ENCODE measurements at regions not wholly inside any gene's neighbourhood (a gene's known extent, or its start where the extent isn't known, plus 50 kb on each side); places are given as distances from the start of the nearest gene placed in this dataset.

DNA sequence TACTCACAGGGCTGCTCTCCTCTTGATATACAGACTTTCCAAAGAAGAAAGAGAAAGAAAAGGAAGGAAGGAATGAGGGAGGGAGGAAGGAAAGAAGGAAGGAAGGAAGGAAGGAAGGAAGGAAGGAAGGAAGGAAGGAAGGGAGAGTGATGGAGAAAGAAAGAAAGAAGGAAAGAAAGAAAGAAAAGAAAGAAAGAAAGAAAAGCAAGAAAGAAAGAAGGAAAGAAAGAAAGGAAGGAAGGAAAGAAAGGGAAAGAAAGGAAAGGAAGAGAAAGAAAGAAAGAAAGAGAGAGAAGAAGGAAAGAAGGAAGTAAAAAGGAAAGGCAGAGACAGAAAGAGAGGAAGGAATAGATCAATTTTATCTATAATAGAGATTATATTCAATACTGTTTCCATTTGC is 1257.4 kb downstream of the EPHA7 start:
- Histone ChIP-seq H3K4me3 (ENCODE audit: low read length) (no peak overlapping the region), H3K4me1 (ENCODE audit: insufficient read depth, low read length) (no peaks in the 10 kb centered on the region), H3K27me3 (ENCODE audit: insufficient read depth, low read length) (no peaks in the 10 kb centered on the region), H3K9ac (ENCODE audit: low read depth, low read length) (no peak overlapping the region), H3K27ac (ENCODE audit: low read length) (no peak overlapping the region), H3K9me3 (ENCODE audit: insufficient read depth, low read depth, low read length) (no peaks in the 10 kb centered on the region), H3K36me3 (ENCODE audit: insufficient read depth, low read depth, low read length) (no peaks in the 10 kb centered on the region)

GRCh38 chr6:92160226-92160625 is 1259.1 kb downstream of the EPHA7 start:
- no peaks in the 10 kb centered on the region for H3K4me1 ChIP-seq (ENCODE audit: insufficient read depth, low read length)
- no peaks in the 10 kb centered on the region for H3K27me3 ChIP-seq (ENCODE audit: insufficient read depth, low read length)
- no peak overlapping the region for H3K27ac ChIP-seq (ENCODE audit: low read length)
- no peak overlapping the region for H3K4me3 ChIP-seq (ENCODE audit: low read length)
- no peak overlapping the region for H3K9ac ChIP-seq (ENCODE audit: low read depth, low read length)
- H3K9me3 ChIP-seq (ENCODE audit: insufficient read depth, low read depth, low read length): no peaks in the 10 kb centered on the region
- no peaks in the 10 kb centered on the region for H3K36me3 ChIP-seq (ENCODE audit: insufficient read depth, low read depth, low read length)

DNA sequence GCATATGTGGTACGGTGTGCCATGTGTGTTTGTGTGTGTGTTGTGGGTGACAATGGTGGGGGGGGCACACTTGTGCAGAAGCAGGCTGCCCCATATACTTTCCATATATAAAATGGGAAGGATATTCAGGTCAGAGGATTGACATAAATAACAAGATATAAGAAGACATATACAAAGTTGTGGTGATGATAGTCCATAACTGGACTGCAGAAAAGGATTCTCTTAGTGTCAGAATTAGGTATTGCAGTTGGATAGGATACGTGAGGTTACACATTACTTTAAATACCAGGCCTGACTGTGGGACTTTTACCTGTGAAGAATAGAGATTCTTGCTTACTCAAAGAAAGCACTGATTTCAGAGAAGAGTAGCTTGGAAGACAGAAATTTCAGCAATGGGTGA is 1260.3 kb downstream of the EPHA7 start:
- Histone ChIP-seq H3K9ac (ENCODE audit: low read depth, low read length) (no peak overlapping the region), H3K27me3 (ENCODE audit: insufficient read depth, low read length) (no peaks in the 10 kb centered on the region), H3K27ac (ENCODE audit: low read length) (no peak overlapping the region), H3K36me3 (ENCODE audit: insufficient read depth, low read depth, low read length) (no peaks in the 10 kb centered on the region), H3K9me3 (ENCODE audit: insufficient read depth, low read depth, low read length) (no peaks in the 10 kb centered on the region), H3K4me3 (ENCODE audit: low read length) (no peak overlapping the region), H3K4me1 (ENCODE audit: insufficient read depth, low read length) (no peaks in the 10 kb centered on the region)

- Histone ChIP-seq H3K27ac (ENCODE audit: low read length) (no peak overlapping the region), H3K4me3 (ENCODE audit: low read length) (no peak overlapping the region)
Observed at GRCh38 chr6:92150553-92150952, 1268.8 kb downstream of the EPHA7 start.

DNA sequence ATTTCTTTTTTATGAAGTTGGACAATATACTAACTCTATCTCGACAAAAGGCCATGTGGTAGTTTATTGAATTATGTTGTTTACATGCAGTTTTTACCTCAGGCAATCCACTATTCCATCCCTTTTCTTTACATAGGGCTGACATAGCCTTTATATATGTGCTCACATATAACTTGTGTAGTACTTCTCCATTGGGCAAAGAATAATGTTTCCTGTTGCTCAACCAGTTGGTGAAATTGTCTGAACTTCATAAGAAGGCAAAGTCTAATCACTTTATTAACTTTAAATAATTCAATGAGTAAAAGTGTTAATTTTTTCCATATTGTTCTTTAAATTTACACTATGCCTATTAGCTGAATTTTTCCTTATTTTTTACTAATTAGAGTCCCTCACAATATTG is 1272.1 kb downstream of the EPHA7 start:
- Histone ChIP-seq H3K9me3 (ENCODE audit: insufficient read depth, low read depth, low read length) (no peaks in the 10 kb centered on the region), H3K27me3 (ENCODE audit: insufficient read depth, low read length) (no peaks in the 10 kb centered on the region), H3K36me3 (ENCODE audit: insufficient read depth, low read depth, low read length) (no peaks in the 10 kb centered on the region), H3K4me1 (ENCODE audit: insufficient read depth, low read length) (no peaks in the 10 kb centered on the region), H3K27ac (ENCODE audit: low read length) (no peak overlapping the region), H3K4me3 (ENCODE audit: low read length) (no peak overlapping the region), H3K9ac (ENCODE audit: low read depth, low read length) (no peak overlapping the region)

More at GRCh38 chr6:92150553-92150952, 1268.8 kb downstream of the EPHA7 start:
- no peak overlapping the region for H3K9ac ChIP-seq (ENCODE audit: low read depth, low read length)
- no peaks in the 10 kb centered on the region for H3K27me3 ChIP-seq (ENCODE audit: insufficient read depth, low read length)
- no peaks in the 10 kb centered on the region for H3K9me3 ChIP-seq (ENCODE audit: insufficient read depth, low read depth, low read length)
- no peaks in the 10 kb centered on the region for H3K4me1 ChIP-seq (ENCODE audit: insufficient read depth, low read length)
- H3K36me3 ChIP-seq (ENCODE audit: insufficient read depth, low read depth, low read length): no peaks in the 10 kb centered on the region

- H3K9me3 ChIP-seq (ENCODE audit: insufficient read depth, low read depth, low read length): no peaks in the 10 kb centered on the region
- H3K36me3 ChIP-seq (ENCODE audit: insufficient read depth, low read depth, low read length): no peaks in the 10 kb centered on the region
- H3K9ac ChIP-seq (ENCODE audit: low read depth, low read length): no peak overlapping the region
- H3K27ac ChIP-seq (ENCODE audit: low read length): no peak overlapping the region
- no peaks in the 10 kb centered on the region for H3K27me3 ChIP-seq (ENCODE audit: insufficient read depth, low read length)
- no peak overlapping the region for H3K4me3 ChIP-seq (ENCODE audit: low read length)
- no peaks in the 10 kb centered on the region for H3K4me1 ChIP-seq (ENCODE audit: insufficient read depth, low read length)
Observed at GRCh38 chr6:92139601-92140000, 1279.8 kb downstream of the EPHA7 start.

DNA sequence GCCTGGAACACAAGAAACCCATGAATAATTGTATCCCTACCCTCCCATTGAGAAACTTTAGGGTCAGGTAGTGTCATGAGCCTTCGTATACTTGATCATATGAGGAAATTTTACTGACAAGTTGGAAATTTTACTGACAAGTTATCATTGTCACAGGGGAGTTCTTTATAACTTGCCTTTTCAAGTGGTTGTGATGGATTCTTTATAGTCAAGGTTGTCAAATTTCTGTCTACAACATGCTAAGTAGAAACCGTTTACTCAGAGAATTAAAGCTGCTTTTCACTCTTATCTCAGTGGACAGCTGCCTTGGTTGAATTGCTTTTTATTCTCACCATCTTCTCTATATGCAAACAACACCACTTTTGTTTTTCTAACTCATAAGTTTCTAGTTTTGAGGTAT is 1286.4 kb downstream of the EPHA7 start:
- Histone ChIP-seq H3K9ac (ENCODE audit: low read depth, low read length) (no peak overlapping the region), H3K36me3 (ENCODE audit: insufficient read depth, low read depth, low read length) (no peaks in the 10 kb centered on the region), H3K4me3 (ENCODE audit: low read length) (no peak overlapping the region), H3K27me3 (ENCODE audit: insufficient read depth, low read length) (no peaks in the 10 kb centered on the region), H3K4me1 (ENCODE audit: insufficient read depth, low read length) (no peaks in the 10 kb centered on the region), H3K9me3 (ENCODE audit: insufficient read depth, low read depth, low read length) (no peaks in the 10 kb centered on the region), H3K27ac (ENCODE audit: low read length) (no peak overlapping the region)

- Histone ChIP-seq H3K36me3 (ENCODE audit: insufficient read depth, low read depth, low read length) (no peaks in the 10 kb centered on the region), H3K9ac (ENCODE audit: low read depth, low read length) (no peak overlapping the region), H3K9me3 (ENCODE audit: insufficient read depth, low read depth, low read length) (no peaks in the 10 kb centered on the region), H3K4me3 (ENCODE audit: low read length) (no peak overlapping the region), H3K27me3 (ENCODE audit: insufficient read depth, low read length) (no peaks in the 10 kb centered on the region), H3K4me1 (ENCODE audit: insufficient read depth, low read length) (no peaks in the 10 kb centered on the region), H3K27ac (ENCODE audit: low read length) (no peak overlapping the region)
Observed at GRCh38 chr6:92132457-92132856, 1286.9 kb downstream of the EPHA7 start.

- Histone ChIP-seq H3K9ac (ENCODE audit: low read depth, low read length) (no peak overlapping the region), H3K4me1 (ENCODE audit: insufficient read depth, low read length) (no peaks in the 10 kb centered on the region), H3K27ac (ENCODE audit: low read length) (no peak overlapping the region), H3K36me3 (ENCODE audit: insufficient read depth, low read depth, low read length) (no peaks in the 10 kb centered on the region), H3K27me3 (ENCODE audit: insufficient read depth, low read length) (no peaks in the 10 kb centered on the region), H3K9me3 (ENCODE audit: insufficient read depth, low read depth, low read length) (no peaks in the 10 kb centered on the region), H3K4me3 (ENCODE audit: low read length) (no peak overlapping the region)
Observed at GRCh38 chr6:92130944-92131343, 1288.4 kb downstream of the EPHA7 start.

- Histone ChIP-seq H3K27me3 (ENCODE audit: insufficient read depth, low read length) (no peaks in the 10 kb centered on the region), H3K9me3 (ENCODE audit: insufficient read depth, low read depth, low read length) (no peaks in the 10 kb centered on the region), H3K4me1 (ENCODE audit: insufficient read depth, low read length) (peaks cover 12% of the 10 kb centered on the region; the same call in 1 of the 2 replicates), H3K36me3 (ENCODE audit: insufficient read depth, low read depth, low read length) (no peaks in the 10 kb centered on the region), H3K9ac (ENCODE audit: low read depth, low read length) (no peak overlapping the region), H3K4me3 (ENCODE audit: low read length) (no peak overlapping the region), H3K27ac (ENCODE audit: low read length) (no peak overlapping the region)
Observed at GRCh38 chr6:92126983-92127382, 1292.4 kb downstream of the EPHA7 start.

GRCh38 chr6:92126088-92126487 is 1293.3 kb downstream of the EPHA7 start:
- peaks cover 12% of the 10 kb centered on the region; the same call in 1 of the 2 replicates for H3K4me1 ChIP-seq (ENCODE audit: insufficient read depth, low read length)
- H3K36me3 ChIP-seq (ENCODE audit: insufficient read depth, low read depth, low read length): no peaks in the 10 kb centered on the region
- H3K9ac ChIP-seq (ENCODE audit: low read depth, low read length): no peak overlapping the region
- no peak overlapping the region for H3K4me3 ChIP-seq (ENCODE audit: low read length)
- H3K9me3 ChIP-seq (ENCODE audit: insufficient read depth, low read depth, low read length): no peaks in the 10 kb centered on the region
- H3K27ac ChIP-seq (ENCODE audit: low read length): no peak overlapping the region
- no peaks in the 10 kb centered on the region for H3K27me3 ChIP-seq (ENCODE audit: insufficient read depth, low read length)

DNA sequence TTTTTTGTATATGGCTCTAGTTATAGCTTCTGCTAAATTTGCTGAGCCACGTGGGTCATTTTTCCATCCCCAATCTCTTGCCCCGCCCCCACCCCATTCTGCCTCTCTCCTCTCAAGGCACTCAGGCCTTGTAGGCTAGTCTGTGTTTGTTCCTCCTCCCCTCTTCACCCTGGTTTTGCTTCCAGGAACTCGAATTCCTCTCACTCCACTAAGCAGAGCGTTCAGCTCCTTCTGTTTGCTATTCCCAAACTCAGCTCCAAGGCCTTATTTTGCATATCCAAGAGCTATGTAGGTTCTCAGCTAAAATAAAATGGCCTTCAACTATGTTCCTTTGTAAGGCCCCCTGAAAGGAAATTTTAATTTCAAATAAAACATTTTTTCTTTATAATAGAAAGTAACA is 1293.7 kb downstream of the EPHA7 start:
- no peaks in the 10 kb centered on the region for H3K9me3 ChIP-seq (ENCODE audit: insufficient read depth, low read depth, low read length)
- H3K36me3 ChIP-seq (ENCODE audit: insufficient read depth, low read depth, low read length): no peaks in the 10 kb centered on the region
- H3K4me1 ChIP-seq (ENCODE audit: insufficient read depth, low read length): peaks cover 12% of the 10 kb centered on the region; the same call in 1 of the 2 replicates
- no peak overlapping the region for H3K9ac ChIP-seq (ENCODE audit: low read depth, low read length)
- H3K4me3 ChIP-seq (ENCODE audit: low read length): no peak overlapping the region
- H3K27ac ChIP-seq (ENCODE audit: low read length): no peak overlapping the region
- H3K27me3 ChIP-seq (ENCODE audit: insufficient read depth, low read length): no peaks in the 10 kb centered on the region

DNA sequence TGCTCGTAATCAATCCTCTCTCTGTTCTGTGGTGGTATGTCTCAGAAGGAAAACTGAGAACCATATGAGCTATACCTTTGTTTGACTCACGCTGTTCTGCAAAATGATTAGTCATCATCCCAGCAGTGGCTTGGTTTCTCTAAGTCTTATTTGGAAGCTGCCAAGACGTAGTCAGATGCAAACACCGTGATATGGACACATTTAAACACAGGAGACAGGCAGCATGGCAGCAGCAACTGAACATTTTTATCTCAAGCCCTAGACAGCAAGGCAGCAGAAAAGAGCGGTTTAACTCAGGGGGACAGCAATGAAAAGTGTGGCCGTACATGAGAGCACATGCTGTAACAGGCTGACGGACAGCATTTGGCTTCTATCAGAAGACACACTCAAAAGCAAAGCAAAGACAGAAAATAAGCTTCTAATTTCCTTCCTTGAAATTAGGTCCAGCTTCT is 1295.1 kb downstream of the EPHA7 start:
- Histone ChIP-seq H3K27me3 (ENCODE audit: insufficient read depth, low read length) (no peaks in the 10 kb centered on the region), H3K36me3 (ENCODE audit: insufficient read depth, low read depth, low read length) (no peaks in the 10 kb centered on the region), H3K9ac (ENCODE audit: low read depth, low read length) (no peak overlapping the region), H3K27ac (ENCODE audit: low read length) (no peak overlapping the region), H3K9me3 (ENCODE audit: insufficient read depth, low read depth, low read length) (no peaks in the 10 kb centered on the region), H3K4me3 (ENCODE audit: low read length) (no peak overlapping the region), H3K4me1 (ENCODE audit: insufficient read depth, low read length) (peaks cover 12% of the 10 kb centered on the region; the same call in 1 of the 2 replicates)
